Ishikawa (cell line): ENCODE measurements at regions not wholly inside any gene's neighbourhood (a gene's known extent, or its start where the extent isn't known, plus 50 kb on each side); places are given as distances from the start of the nearest gene placed in this dataset.

Experiments
- CEBPB ChIP-seq: IDR thresholded peaks from 2 replicates; pipeline ENCODE4 v1.6.1; 2012
- CREB1 ChIP-seq: IDR thresholded peaks from 2 replicates; pipeline ENCODE4 v1.6.1; 2012; ENCODE audit warnings: low read depth
- EGR1 ChIP-seq: IDR thresholded peaks from 2 replicates; pipeline ENCODE4 v1.6.1; 2012
- EP300 ChIP-seq: IDR thresholded peaks from 2 replicates; pipeline ENCODE4 v1.6.1; 2012; ENCODE audit warnings: borderline replicate concordance
- FOXM1 ChIP-seq: IDR thresholded peaks from 2 replicates; pipeline ENCODE4 v1.6.1; 2012; ENCODE audit warnings: low read depth, borderline replicate concordance
- MAX ChIP-seq: IDR thresholded peaks from 2 replicates; pipeline ENCODE4 v1.6.1; 2012
- NFIC ChIP-seq: IDR thresholded peaks from 2 replicates; pipeline ENCODE4 v1.6.1; 2012
- RAD21 ChIP-seq: IDR thresholded peaks from 2 replicates; pipeline ENCODE4 v1.6.1; 2012; ENCODE audit warnings: low read depth
- TAF1 ChIP-seq: IDR thresholded peaks from 2 replicates; pipeline ENCODE4 v1.6.1; 2012; ENCODE audit warnings: low read depth, mild to moderate bottlenecking
- YY1 ChIP-seq: IDR thresholded peaks from 2 replicates; pipeline ENCODE4 v1.6.1; 2012; ENCODE audit warnings: low read depth
- ZBTB7A ChIP-seq: IDR thresholded peaks from 2 replicates; pipeline ENCODE4 v1.6.1; 2012; ENCODE audit warnings: low read depth
- TF ChIP-seq, protein P1 (sequence below): IDR thresholded peaks from 2 replicates; pipeline ENCODE4 v1.6.1; 2012; ENCODE audit warnings: low read depth, mild to moderate bottlenecking
- TF ChIP-seq, protein P2 (sequence below): IDR thresholded peaks from 2 replicates; pipeline ENCODE4 v1.6.1; 2012

DNA sequence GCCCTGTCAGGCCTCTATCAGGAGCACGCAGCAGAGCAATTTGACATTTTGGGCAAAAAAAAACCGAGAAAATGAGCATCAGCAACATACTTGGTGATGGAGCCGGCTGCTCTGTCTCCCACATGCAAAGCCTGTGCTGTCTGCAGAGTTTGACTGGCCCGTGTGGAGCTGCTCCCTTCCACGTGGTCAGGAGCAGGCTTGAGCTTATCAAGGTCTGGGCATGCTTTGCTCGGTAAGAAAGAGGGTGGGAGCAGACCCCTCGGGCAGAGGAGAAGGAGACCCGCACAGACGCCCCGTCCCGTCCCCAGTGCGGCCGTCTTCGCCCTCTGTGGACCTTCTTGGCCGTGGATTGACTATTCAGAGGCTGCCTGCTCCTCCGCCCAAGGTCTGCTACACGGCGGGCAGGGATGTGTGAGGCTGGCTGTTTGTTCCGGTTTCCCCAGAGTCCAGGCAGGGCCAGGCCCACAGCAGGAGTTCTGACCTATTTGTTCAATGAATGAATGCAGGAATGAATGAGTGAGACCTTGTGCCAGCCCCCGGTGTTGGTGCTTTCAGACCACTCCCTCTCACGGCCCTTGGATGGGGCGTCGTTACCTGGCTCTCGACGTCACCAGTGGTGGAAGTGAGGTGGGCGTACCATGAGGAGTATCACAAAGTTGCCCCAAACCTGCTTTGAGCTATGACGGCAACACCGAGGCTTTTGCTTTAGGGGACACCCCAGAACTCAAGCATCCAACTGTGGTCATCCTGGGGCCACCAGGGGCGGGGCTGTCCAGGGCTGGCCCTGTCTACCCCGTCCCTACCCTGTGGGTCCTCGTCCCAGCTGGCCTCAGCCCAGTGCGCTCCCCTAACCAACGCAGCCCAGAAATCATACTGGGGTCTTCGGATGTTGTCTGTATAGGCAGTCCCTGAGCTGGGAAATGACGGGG, 54.7 kb upstream of the ADRA2C start:
- TF ChIP-seq ZBTB7A (no peak), MAX (no peak), YY1 (no peak), EP300 (no peak), FOXM1 (no peak), NFIC (no peak), CREB1 (no peak), RAD21 (no peak), EGR1 (no peak), TAF1 (no peak), CEBPB (no peak)
- TF ChIP-seq, protein P1, sequence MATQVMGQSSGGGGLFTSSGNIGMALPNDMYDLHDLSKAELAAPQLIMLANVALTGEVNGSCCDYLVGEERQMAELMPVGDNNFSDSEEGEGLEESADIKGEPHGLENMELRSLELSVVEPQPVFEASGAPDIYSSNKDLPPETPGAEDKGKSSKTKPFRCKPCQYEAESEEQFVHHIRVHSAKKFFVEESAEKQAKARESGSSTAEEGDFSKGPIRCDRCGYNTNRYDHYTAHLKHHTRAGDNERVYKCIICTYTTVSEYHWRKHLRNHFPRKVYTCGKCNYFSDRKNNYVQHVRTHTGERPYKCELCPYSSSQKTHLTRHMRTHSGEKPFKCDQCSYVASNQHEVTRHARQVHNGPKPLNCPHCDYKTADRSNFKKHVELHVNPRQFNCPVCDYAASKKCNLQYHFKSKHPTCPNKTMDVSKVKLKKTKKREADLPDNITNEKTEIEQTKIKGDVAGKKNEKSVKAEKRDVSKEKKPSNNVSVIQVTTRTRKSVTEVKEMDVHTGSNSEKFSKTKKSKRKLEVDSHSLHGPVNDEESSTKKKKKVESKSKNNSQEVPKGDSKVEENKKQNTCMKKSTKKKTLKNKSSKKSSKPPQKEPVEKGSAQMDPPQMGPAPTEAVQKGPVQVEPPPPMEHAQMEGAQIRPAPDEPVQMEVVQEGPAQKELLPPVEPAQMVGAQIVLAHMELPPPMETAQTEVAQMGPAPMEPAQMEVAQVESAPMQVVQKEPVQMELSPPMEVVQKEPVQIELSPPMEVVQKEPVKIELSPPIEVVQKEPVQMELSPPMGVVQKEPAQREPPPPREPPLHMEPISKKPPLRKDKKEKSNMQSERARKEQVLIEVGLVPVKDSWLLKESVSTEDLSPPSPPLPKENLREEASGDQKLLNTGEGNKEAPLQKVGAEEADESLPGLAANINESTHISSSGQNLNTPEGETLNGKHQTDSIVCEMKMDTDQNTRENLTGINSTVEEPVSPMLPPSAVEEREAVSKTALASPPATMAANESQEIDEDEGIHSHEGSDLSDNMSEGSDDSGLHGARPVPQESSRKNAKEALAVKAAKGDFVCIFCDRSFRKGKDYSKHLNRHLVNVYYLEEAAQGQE = no peak
- TF ChIP-seq, protein P2, sequence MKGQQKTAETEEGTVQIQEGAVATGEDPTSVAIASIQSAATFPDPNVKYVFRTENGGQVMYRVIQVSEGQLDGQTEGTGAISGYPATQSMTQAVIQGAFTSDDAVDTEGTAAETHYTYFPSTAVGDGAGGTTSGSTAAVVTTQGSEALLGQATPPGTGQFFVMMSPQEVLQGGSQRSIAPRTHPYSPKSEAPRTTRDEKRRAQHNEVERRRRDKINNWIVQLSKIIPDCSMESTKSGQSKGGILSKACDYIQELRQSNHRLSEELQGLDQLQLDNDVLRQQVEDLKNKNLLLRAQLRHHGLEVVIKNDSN = no peak
